ENCODE measurements at regions not wholly inside any gene's neighbourhood (a gene's known extent, or its start where the extent isn't known, plus 50 kb on each side); places are given as distances from the start of the nearest gene placed in this dataset.

- TF ChIP-seq CTCF (IDR thresholded peaks at IDR 0.05; ENCODE audit: control insufficient read depth, extremely low read depth, insufficient read depth), result no peak
- no peak overlapping the region for H3K4me3 ChIP-seq (ENCODE audit: low read depth, low read length)
- DNase-seq (ENCODE audit: low read depth), result no peak
Measured at GRCh38 chr12:67442347-67442841, 173.2 kb downstream of the CAND1 start.

- H3K4me3 ChIP-seq (ENCODE audit: low read depth, low read length), result no peak overlapping the region
Measured at GRCh38 chr12:67442896-67443295, 173.7 kb downstream of the CAND1 start.

GRCh38 chr12:67444542-67444941 is 175.4 kb downstream of the CAND1 start:
- TF ChIP-seq CTCF (IDR thresholded peaks at IDR 0.05; ENCODE audit: control insufficient read depth, extremely low read depth, insufficient read depth), result no peak
- no peak for DNase-seq (ENCODE audit: low read depth)
- H3K4me3 ChIP-seq (ENCODE audit: low read depth, low read length), result no peak overlapping the region

More at GRCh38 chr12:67442896-67443295, 173.7 kb downstream of the CAND1 start:
- DNase-seq (ENCODE audit: low read depth), result no peak
- no peak for TF ChIP-seq CTCF (IDR thresholded peaks at IDR 0.05; ENCODE audit: control insufficient read depth, extremely low read depth, insufficient read depth)

GRCh38 chr12:67446716-67447115 is 177.6 kb downstream of the CAND1 start:
- TF ChIP-seq CTCF (IDR thresholded peaks at IDR 0.05; ENCODE audit: control insufficient read depth, extremely low read depth, insufficient read depth), result no peak
- no peak for DNase-seq (ENCODE audit: low read depth)
- H3K4me3 ChIP-seq (ENCODE audit: low read depth, low read length), result no peak overlapping the region

- TF ChIP-seq CTCF (IDR thresholded peaks at IDR 0.05; ENCODE audit: control insufficient read depth, extremely low read depth, insufficient read depth), result no peak
- no peak for DNase-seq (ENCODE audit: low read depth)
- H3K4me3 ChIP-seq (ENCODE audit: low read depth, low read length), result no peak overlapping the region
Measured at GRCh38 chr12:67447180-67447579, 178.0 kb downstream of the CAND1 start.

- no peak overlapping the region for H3K4me3 ChIP-seq (ENCODE audit: low read depth, low read length)
- no peak for TF ChIP-seq CTCF (IDR thresholded peaks at IDR 0.05; ENCODE audit: control insufficient read depth, extremely low read depth, insufficient read depth)
- no peak for DNase-seq (ENCODE audit: low read depth)
Measured at GRCh38 chr12:67449591-67450052, 180.5 kb downstream of the CAND1 start.

GRCh38 chr12:67450441-67450840 is 181.3 kb downstream of the CAND1 start:
- no peak overlapping the region for H3K4me3 ChIP-seq (ENCODE audit: low read depth, low read length)
- DNase-seq (ENCODE audit: low read depth), result no peak
- TF ChIP-seq CTCF (IDR thresholded peaks at IDR 0.05; ENCODE audit: control insufficient read depth, extremely low read depth, insufficient read depth), result no peak
